Bronchial epithelial cell (primary cell): ENCODE measurements at regions not wholly inside any gene's neighbourhood (a gene's known extent, or its start where the extent isn't known, plus 50 kb on each side); places are given as distances from the start of the nearest gene placed in this dataset.

Experiments
- DNase-seq: peaks from one replicate; pipeline ENCODE4 v3.0.0-alpha.2; 2010; ENCODE audit warnings: low read depth
- FAIRE-seq: peaks from 2 replicates; lab custom pipeline; 2011; peaks lifted over from hg19 to GRCh38; lab: Jason Lieb, UNC
- H3K27me3 ChIP-seq: 2 replicates; pipeline ENCODE4 v1.5.1; 2011; ENCODE audit warnings: low read length; ENCODE audit not compliant: control insufficient read depth, insufficient read depth
- H3K36me3 ChIP-seq: 2 replicates; pipeline ENCODE4 v1.5.1; 2011; ENCODE audit warnings: low read length; ENCODE audit not compliant: control insufficient read depth, insufficient read depth
- H3K4me3 ChIP-seq: 2 replicates; pipeline ENCODE4 v1.5.1; 2011; ENCODE audit warnings: mild to moderate bottlenecking, low read depth, low read length, control low read depth
- TF ChIP-seq, protein P1 (sequence below): IDR thresholded peaks from 2 replicates; pipeline ENCODE4 v1.5.1; 2011; ENCODE audit warnings: mild to moderate bottlenecking, moderate library complexity, low read length, control low read depth, inconsistent platforms; ENCODE audit not compliant: insufficient read depth, severe bottlenecking

DNA sequence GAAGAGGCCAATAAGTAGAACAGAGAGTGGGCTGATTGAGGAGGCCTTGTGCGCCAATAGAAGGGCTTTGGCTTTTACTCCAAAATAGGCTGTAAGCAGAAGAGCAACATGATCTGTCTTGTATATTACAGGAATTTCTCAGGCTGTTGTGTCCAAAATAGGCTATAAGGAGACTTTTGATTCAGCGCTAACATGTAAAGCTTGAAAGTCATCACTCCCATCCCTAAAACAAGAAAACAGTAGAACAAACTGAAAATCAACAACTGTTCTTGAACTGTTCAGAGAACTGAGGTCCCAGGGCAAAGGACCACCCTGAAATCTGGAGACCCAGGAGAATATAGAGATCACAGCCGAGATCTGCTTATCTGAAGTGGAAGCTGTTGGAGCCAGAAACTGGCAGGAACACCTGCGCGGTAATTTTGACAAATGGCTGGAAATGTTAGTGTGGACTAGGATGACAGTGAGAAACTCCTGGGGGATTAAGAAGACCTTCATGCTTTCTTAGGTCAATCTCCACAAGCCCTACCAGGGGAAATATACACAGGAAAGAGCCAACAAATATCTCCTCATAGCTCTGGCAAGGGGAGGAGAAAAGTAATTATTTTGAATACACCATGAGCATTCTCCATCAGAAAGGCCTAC is 258.6 kb downstream of the RBM43 start:
- no peak for FAIRE-seq
- no peaks in the 10 kb centered on the region for H3K36me3 ChIP-seq
- TF ChIP-seq, protein P1, sequence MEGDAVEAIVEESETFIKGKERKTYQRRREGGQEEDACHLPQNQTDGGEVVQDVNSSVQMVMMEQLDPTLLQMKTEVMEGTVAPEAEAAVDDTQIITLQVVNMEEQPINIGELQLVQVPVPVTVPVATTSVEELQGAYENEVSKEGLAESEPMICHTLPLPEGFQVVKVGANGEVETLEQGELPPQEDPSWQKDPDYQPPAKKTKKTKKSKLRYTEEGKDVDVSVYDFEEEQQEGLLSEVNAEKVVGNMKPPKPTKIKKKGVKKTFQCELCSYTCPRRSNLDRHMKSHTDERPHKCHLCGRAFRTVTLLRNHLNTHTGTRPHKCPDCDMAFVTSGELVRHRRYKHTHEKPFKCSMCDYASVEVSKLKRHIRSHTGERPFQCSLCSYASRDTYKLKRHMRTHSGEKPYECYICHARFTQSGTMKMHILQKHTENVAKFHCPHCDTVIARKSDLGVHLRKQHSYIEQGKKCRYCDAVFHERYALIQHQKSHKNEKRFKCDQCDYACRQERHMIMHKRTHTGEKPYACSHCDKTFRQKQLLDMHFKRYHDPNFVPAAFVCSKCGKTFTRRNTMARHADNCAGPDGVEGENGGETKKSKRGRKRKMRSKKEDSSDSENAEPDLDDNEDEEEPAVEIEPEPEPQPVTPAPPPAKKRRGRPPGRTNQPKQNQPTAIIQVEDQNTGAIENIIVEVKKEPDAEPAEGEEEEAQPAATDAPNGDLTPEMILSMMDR: no peak

DNA sequence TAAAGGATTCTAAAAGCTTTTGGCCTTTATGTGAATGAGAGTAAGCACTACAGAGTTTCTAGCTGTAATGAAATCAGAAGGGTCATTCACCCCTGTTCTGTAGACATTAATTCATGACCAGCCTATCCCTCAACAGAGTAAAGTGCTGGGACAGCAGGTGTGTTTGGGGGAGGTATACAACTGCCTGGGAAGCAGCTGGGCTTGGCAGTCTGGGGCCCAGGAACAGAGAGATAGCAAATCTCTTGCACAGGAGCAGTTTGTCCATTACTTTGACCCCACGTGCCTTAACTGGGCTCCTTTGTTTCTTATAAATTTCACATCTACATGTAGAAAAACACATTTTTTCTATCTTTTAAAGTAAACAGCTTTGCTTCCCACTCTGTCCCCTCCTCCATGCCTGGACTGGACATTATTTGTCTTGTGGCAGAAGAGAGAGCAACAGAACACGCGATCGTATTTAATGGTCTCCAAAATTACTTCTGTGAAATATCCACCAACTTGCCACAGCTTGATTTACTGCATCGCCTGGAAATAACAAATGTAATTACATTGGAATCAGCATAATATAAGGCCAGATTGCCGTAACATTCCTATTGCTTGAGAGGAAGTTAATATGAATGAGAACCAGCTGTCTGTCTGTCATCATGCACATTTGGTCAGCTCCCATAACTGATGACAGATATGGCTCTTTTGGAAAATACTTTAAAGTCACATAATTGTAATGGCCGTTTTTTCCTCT is 263.8 kb downstream of the RBM43 start:
- H3K36me3 ChIP-seq: no peaks in the 10 kb centered on the region
- TF ChIP-seq, protein P1: no peak
- FAIRE-seq: no peak
- H3K4me3 ChIP-seq: no peak overlapping the region
- no peaks in the 10 kb centered on the region for H3K27me3 ChIP-seq
- DNase-seq: no peak

More for the DNA sequence above, 258.6 kb downstream of the RBM43 start:
- DNase-seq: no peak
- Histone ChIP-seq H3K4me3 (no peak overlapping the region), H3K27me3 (no peaks in the 10 kb centered on the region)

DNA sequence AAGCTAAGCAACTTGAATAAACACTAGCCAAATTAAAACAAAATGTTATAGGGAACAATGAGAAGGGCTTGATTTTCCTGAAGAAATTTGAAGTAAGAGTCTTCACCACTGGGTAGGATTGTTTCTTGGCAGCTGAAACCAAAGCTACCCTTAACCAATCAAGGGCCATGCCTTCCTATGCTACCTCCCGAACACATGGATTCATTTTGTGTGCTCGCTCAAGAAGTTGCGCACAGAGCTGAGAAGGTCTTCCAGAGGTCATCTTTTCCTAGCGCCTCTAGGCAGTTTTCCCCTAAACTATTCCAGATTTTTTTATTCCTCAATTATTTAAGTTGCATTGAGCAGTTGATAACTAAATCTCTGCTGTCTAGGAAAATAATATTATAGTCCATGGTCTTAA is 264.6 kb downstream of the RBM43 start:
- FAIRE-seq (no peak), DNase-seq (no peak)
- H3K36me3 ChIP-seq: no peaks in the 10 kb centered on the region
- H3K27me3 ChIP-seq: no peaks in the 10 kb centered on the region
- no peak overlapping the region for H3K4me3 ChIP-seq
- TF ChIP-seq, protein P1: no peak

DNA sequence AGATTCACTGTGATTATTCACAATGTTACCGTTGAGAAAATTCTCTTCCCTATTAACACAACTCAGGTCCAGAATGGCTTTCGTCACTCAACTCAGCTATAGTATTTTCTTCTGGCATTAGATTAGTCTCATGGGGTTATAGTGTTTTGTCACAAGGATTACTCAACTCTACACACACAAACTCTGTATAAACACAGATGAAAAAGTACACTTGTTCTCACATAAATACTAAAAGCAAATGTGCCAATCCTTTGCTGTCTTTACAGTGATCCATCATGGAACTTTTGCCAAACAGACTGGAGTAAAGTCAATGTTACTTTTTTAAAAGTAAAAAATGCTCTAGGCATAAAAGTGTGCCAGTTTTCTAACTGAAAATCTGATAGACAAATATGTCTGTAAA is 267.6 kb downstream of the RBM43 start:
- DNase-seq: no peak
- no peak for FAIRE-seq
- Histone ChIP-seq H3K4me3 (no peak overlapping the region), H3K27me3 (no peaks in the 10 kb centered on the region), H3K36me3 (no peaks in the 10 kb centered on the region)
- TF ChIP-seq, protein P1: no peak

DNA sequence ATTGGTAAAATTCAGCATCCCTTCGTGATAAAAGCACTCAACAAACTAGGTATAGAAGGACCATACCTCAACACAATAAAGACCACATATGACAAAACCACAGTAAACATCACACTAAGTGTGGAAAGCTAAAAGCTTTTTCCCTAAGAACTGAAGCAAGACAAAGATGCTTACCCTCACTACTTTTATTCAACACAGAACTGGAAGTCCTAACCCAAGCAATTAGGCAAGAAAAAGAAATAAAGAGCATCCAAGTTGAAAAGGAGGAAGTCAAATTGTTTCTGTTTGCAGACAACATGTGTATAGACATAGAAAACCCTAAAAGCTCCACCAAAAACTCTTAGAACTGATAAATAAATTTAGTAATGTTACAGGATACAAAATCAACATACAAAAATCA is 271.7 kb downstream of the RBM43 start:
- H3K4me3 ChIP-seq: no peak overlapping the region
- TF ChIP-seq, protein P1: no peak
- no peaks in the 10 kb centered on the region for H3K36me3 ChIP-seq
- no peak for DNase-seq
- no peaks in the 10 kb centered on the region for H3K27me3 ChIP-seq
- FAIRE-seq: no peak
